GM10266 (cell line): ENCODE measurements at regions not wholly inside any gene's neighbourhood (a gene's known extent, or its start where the extent isn't known, plus 50 kb on each side); places are given as distances from the start of the nearest gene placed in this dataset.

ENCODE experiments used
- DNase-seq: peaks from one replicate; pipeline ENCODE4 v3.0.0; 2012; ENCODE audit errors: extremely low spot score
- CTCF ChIP-seq: IDR thresholded peaks from 2 replicates; pipeline ENCODE4 v1.5.1; 2012; ENCODE audit warnings: mild to moderate bottlenecking, low read depth; ENCODE audit not compliant: control insufficient read depth, insufficient read depth; ENCODE audit errors: missing control alignments

GRCh38 chr10:121293110-121293509, 305.1 kb downstream of the FGFR2 start:
- DNase-seq: no peak
- TF ChIP-seq CTCF: no peak

GRCh38 chr10:121294630-121295029, 303.6 kb downstream of the FGFR2 start:
- no peak for TF ChIP-seq CTCF
- no peak for DNase-seq

DNA sequence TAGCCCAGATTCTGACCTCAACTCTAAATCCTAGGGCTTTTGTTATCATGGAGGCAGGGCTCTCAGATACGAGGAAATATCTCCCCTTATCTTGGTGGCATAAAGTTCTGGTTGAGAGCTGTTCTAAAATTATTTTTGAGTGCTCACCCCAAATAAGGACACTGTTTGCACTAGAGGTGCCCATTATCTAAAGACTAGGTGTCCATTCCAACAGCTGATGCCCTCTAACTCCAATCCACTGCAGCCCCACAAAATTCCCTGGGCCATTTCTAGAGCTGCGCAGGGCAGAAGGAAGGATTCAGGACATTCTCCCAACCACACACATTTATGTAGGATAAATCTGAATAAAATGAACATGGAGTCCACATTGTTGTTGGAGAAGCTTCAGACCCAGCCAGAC, 301.9 kb downstream of the FGFR2 start:
- no peak for DNase-seq
- no peak for TF ChIP-seq CTCF

DNA sequence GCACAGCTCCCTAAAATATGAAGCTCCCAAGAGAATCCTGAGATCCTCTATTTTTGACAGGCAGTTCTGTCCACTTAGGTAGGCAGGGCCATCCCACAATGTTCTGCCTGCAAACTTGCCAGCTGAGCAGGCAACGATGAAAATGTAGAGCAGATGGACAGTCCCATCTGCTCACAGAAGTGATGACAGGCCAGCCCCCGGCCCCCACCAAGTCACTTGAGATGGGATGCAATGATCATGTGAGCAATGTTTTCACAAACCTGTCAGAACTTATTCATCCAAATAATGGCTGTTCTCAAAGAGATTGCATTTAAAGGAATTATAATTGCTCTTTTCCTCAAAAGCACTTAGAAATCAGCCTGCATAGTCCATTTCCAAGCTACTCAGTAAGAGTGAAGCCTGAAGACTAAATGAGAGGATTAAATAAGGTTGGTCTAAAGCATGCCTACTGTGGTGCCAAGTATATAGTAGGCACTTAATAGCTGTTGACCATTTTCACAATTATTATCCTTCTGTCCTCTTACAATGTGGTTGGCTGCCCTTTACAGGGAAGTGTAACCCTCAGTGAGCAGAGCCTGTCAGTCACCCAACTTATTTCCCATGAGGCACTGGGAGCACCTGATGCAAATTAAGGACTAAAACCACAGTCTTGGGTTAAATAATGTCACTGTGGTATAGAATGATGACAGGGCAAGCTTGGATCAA, 301.2 kb downstream of the FGFR2 start:
- DNase-seq: no peak
- no peak for TF ChIP-seq CTCF

- no peak for DNase-seq
- no peak for TF ChIP-seq CTCF
Observed at GRCh38 chr10:121300723-121301122, 297.5 kb downstream of the FGFR2 start.

GRCh38 chr10:121302541-121303180, 295.6 kb downstream of the FGFR2 start:
- no peak for DNase-seq

More at GRCh38 chr10:121302541-121303180, 295.6 kb downstream of the FGFR2 start:
- TF ChIP-seq CTCF: no peak
